IPS DF 6.9 (cell line): ENCODE measurements at regions not wholly inside any gene's neighbourhood (a gene's known extent, or its start where the extent isn't known, plus 50 kb on each side); places are given as distances from the start of the nearest gene placed in this dataset.
A peak's percentile ranks its signal among the peaks of the same experiment; 100 is the strongest.

Experiments used
- DNase-seq: peaks from one replicate; pipeline ENCODE4 v3.0.0-alpha.2; 2013; ENCODE audit warnings: low read depth, low spot score
- H3K27ac ChIP-seq: one replicate; pipeline ENCODE4 v1.5.1; 2013; ENCODE audit warnings: low read length, control low read depth
- H3K27me3 ChIP-seq: 2 replicates; pipeline ENCODE4 v1.6.1; 2013; ENCODE audit warnings: mild to moderate bottlenecking, low read length; ENCODE audit not compliant: control insufficient read depth, insufficient read depth
- H3K36me3 ChIP-seq: 2 replicates; pipeline ENCODE4 v1.6.1; 2013; ENCODE audit warnings: low read length; ENCODE audit not compliant: control insufficient read depth, insufficient read depth
- H3K4me1 ChIP-seq: 2 replicates; pipeline ENCODE4 v1.6.1; 2013; ENCODE audit warnings: low read length; ENCODE audit not compliant: control insufficient read depth, insufficient read depth
- H3K4me3 ChIP-seq: 2 replicates; pipeline ENCODE4 v1.5.1; 2013; ENCODE audit warnings: mild to moderate bottlenecking, low read length
- H3K9me3 ChIP-seq: 2 replicates; pipeline ENCODE4 v1.6.1; 2013; ENCODE audit warnings: low read length, inconsistent platforms; ENCODE audit not compliant: control insufficient read depth, insufficient read depth
- WGBS: extraction: QIAGEN DNeasy Blood & Tissue Kit; methylation state at CpG from one replicate; pipeline ENCODE4 v1.1.7; 2013; ENCODE audit warnings: mixed read lengths, missing lambda C conversion rate; ENCODE audit not compliant: insufficient read length, insufficient coverage; 5-methylcytosine and 5-hydroxymethylcytosine counted together

DNA sequence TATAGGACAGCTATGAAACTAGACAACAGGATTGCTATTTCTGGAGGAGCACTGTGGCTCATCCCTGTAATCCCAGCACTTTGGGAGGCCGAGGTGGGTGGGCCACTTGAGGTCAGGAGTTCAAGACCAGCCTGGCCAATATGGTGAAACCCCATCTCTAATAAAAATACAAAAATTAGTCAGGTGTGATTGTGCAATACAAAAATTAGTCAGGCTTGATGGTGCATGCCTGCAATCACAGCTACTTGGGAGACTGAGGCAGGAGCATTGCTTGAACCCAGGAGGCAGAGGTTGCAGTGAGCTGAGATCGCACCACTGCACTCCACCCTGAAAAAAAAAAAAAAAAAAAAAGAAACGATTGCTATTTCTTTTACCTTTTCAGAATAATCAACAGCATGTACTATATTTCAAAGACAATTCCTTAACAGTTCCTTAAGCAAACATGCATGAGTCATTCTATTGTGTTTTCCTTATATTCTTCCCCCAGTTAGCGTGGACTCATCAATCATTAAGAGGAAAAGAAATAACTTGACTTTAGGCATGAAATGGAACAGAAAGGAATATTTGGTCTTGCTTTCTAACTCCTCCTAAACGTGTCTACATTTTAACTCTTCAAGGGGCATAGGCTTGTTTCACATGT is 162.6 kb downstream of the TAF11L14 start:
- Histone ChIP-seq H3K27ac (no peak overlapping the region), H3K4me1 (no peaks in the 10 kb centered on the region), H3K9me3 (no peaks in the 10 kb centered on the region), H3K27me3 (no peaks in the 10 kb centered on the region), H3K4me3 (no peak overlapping the region), H3K36me3 (no peaks in the 10 kb centered on the region)
- no CpG with 5 or more reads among the region's 5 CpGs for WGBS
- no peak for DNase-seq

DNA sequence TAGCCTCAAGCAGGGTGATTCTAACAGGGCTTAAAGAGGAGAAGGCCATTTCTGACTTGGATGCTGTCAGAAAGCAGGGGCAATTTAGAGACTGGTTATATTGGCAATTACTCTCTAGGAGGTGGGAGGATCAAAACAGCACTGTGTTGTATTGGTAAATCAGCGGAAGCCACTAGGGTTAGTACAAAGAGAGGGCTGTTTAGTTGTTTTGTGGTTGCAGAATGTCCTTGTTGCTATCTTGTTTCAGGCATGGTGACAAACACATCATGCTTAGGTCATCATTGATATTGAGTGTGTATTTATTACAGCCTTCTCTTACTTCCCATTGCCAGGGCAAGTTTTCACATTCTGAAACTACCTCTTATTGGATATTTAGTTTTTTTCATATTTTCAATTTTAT is 165.3 kb downstream of the TAF11L14 start:
- no peak overlapping the region for H3K4me3 ChIP-seq
- no peaks in the 10 kb centered on the region for H3K36me3 ChIP-seq
- no peaks in the 10 kb centered on the region for H3K9me3 ChIP-seq
- no CpG with 5 or more reads among the region's 1 CpG for WGBS
- H3K27ac ChIP-seq = no peak overlapping the region
- H3K27me3 ChIP-seq = no peaks in the 10 kb centered on the region
- no peaks in the 10 kb centered on the region for H3K4me1 ChIP-seq
- DNase-seq = no peak

DNA sequence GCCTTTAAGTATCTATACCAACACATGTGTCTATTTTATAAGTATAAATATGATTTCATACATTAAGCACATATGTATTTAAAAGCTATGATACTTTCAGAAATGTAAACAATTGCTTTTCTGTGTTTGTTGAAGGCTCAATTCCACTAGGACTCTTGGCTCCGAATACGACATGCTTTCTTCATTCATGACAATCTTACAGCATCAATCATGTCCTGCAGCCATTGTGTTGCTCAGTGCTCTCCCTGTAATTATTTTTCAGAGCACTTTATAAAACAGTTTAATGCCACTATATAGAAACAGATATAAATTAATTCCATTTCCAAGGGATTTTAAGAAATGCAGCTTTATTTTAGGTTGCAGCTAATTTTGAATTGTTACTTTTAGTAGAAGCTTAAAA is 167.3 kb downstream of the TAF11L14 start:
- WGBS = no CpG with 5 or more reads among the region's 2 CpGs
- no peak for DNase-seq
- no peaks in the 10 kb centered on the region for H3K9me3 ChIP-seq
- H3K36me3 ChIP-seq = no peaks in the 10 kb centered on the region
- no peaks in the 10 kb centered on the region for H3K27me3 ChIP-seq
- H3K4me3 ChIP-seq = no peak overlapping the region
- H3K4me1 ChIP-seq = no peaks in the 10 kb centered on the region
- no peak overlapping the region for H3K27ac ChIP-seq

DNA sequence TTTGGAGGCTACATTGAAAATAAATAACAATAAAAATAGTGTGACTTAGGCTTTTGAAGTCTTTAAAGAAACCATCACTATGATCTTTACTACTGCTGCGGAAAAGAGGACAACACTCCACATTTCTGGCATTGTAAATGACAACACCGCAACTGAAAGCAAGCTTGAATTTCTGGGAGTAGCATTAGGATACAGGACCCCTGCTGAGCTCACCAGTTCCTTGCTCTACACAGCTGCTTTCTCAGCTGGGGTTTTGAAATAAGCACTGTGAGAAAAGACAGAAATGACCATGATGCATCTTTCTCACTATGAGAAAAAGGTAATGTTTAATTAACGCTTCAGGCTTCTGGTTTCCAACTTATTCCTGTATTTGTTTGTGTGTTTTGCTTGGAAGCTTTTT is 168.0 kb downstream of the TAF11L14 start:
- H3K36me3 ChIP-seq = no peaks in the 10 kb centered on the region
- no peak overlapping the region for H3K4me3 ChIP-seq
- DNase-seq = peak; percentile 11
- no peaks in the 10 kb centered on the region for H3K27me3 ChIP-seq
- no peaks in the 10 kb centered on the region for H3K9me3 ChIP-seq
- no CpG with 5 or more reads among the region's 3 CpGs for WGBS
- no peaks in the 10 kb centered on the region for H3K4me1 ChIP-seq
- no peak overlapping the region for H3K27ac ChIP-seq

DNA sequence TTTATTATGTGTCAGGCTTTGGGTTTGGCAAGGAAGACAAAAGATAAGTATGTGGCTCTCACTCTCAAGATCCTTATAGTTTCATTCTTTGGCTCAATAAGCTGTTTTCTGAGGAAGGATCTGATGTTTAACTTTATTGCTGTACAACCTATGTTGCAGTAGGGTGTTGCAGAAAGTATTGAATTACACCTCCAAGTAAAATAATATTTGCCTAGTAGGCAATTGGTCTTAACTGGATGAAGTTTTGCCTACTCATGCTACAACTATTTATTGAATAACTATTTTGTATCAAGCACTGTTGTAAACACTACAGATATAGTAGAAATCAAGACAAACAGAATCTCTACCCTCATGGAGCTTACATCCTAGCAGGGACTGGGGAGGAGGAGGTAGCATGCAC is 169.7 kb downstream of the TAF11L14 start:
- DNase-seq = no peak
- Histone ChIP-seq H3K4me3 (no peak overlapping the region), H3K4me1 (no peaks in the 10 kb centered on the region), H3K27me3 (no peaks in the 10 kb centered on the region), H3K27ac (no peak overlapping the region), H3K9me3 (no peaks in the 10 kb centered on the region), H3K36me3 (no peaks in the 10 kb centered on the region)

DNA sequence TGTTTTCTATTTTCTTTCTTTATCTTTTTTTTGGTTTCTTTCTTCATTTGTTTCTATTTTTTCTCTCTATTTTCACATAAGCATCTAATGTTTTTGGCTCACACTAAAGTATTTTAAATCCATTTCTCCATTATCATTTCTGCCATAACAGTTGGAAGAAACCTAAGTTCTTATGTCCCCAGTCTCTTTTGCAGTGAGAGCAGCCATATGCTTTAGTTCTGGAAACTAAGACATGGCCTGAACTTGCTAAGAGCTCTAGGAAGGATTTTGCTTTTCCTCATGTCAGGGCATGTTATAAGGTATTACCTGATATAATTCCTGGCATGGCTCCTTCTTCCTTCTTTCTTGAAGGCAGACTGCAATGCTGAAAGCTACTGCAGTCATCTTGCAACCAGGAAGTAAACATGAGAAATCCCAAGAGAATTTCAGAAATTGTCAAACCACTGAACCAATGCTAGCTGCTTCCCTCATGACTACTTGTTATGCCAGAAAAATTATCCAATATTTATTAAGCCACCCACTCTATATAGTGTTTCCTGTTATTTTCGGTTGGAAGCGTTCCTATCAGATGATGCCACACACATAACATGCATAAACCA is 171.1 kb downstream of the TAF11L14 start:
- H3K9me3 ChIP-seq = no peaks in the 10 kb centered on the region
- no CpG with 5 or more reads among the region's 2 CpGs for WGBS
- no peak overlapping the region for H3K4me3 ChIP-seq
- DNase-seq = no peak
- H3K27ac ChIP-seq = no peak overlapping the region
- H3K4me1 ChIP-seq = no peaks in the 10 kb centered on the region
- no peaks in the 10 kb centered on the region for H3K36me3 ChIP-seq
- H3K27me3 ChIP-seq = no peaks in the 10 kb centered on the region

DNA sequence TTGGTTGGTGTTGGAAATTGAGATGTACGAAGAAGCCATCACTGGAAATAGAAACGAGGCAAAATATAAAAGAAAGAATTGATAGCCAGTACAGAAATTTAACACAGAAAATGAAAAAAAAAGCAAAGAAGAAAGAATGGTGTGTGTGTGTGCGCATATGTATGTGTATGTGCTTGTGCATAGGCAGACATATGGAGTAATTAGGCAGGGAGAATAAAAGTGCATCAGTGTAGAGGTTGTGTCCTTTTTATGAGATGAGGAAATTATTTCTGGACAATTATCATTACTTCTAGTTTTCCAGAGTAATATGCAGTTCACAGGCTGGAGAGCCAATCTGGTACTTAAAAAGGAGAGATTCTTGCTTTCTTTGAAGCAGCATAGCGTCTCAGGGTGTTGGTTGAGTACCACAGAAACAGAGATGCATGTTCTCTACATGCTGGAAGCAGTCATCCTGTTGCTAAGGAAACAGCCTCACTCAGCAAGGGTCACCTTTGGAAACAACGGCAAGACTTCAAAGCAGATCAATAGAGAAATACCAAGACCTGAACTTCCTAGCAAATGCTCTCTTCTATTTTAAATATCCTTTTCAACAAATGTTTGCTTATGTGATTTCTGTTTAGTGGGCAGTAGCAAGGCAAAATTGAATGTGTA is 172.7 kb downstream of the TAF11L14 start:
- DNase-seq = no peak
- H3K36me3 ChIP-seq = no peaks in the 10 kb centered on the region
- no peak overlapping the region for H3K27ac ChIP-seq
- no peaks in the 10 kb centered on the region for H3K9me3 ChIP-seq
- H3K4me1 ChIP-seq = no peaks in the 10 kb centered on the region
- H3K27me3 ChIP-seq = no peaks in the 10 kb centered on the region
- 100% methylated on average over 2 of the region's 5 CpGs for WGBS
- H3K4me3 ChIP-seq = no peak overlapping the region

DNA sequence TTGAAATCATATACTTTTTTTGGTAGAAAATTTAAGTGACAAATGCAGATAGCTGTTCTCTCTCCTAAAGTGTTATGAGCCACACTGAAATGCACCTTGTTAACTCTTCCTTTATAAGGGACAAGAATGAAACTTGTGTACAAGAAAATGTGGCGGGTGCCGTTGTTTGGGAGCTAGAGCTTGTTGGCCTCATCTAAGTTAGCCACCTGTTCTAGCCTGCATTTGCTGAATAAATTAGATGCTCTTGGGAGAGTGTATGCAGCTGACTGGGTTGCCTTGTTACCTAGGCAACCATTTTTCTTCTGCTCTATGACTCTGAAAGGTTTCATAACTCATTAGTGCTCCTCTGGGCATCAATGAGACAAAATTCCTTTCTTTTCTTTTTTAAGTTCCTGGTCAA is 174.3 kb downstream of the TAF11L14 start:
- no peak for DNase-seq

DNA sequence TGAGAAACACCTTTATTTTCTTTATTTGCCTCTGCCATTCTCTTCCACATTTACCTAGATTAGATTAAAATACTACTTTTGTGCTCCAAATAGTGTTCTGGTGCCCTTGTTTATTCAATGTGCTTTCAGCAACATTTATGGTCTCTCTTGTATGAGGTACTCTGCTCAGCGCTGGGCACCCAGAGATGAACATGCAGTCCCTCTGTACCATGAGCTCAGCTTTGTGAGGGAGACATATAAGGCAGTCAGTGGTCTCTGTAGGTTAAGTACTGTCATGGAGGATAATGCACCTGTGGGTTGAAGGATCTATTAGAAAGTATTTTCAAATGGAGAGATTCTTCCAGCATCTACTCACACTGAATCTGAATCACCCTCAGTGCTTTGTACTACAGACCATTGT is 176.5 kb downstream of the TAF11L14 start:
- Histone ChIP-seq H3K9me3 (no peaks in the 10 kb centered on the region), H3K36me3 (no peaks in the 10 kb centered on the region), H3K27ac (no peak overlapping the region), H3K27me3 (no peaks in the 10 kb centered on the region), H3K4me3 (no peak overlapping the region), H3K4me1 (no peaks in the 10 kb centered on the region)
- DNase-seq = no peak
- no CpG with 5 or more reads among the region's 1 CpG for WGBS

More for the DNA sequence above, 174.3 kb downstream of the TAF11L14 start:
- H3K4me1 ChIP-seq = no peaks in the 10 kb centered on the region
- no peak overlapping the region for H3K4me3 ChIP-seq
- WGBS = no CpG with 5 or more reads among the region's 2 CpGs
- H3K27ac ChIP-seq = no peak overlapping the region
- no peaks in the 10 kb centered on the region for H3K9me3 ChIP-seq
- H3K27me3 ChIP-seq = no peaks in the 10 kb centered on the region
- H3K36me3 ChIP-seq = no peaks in the 10 kb centered on the region

DNA sequence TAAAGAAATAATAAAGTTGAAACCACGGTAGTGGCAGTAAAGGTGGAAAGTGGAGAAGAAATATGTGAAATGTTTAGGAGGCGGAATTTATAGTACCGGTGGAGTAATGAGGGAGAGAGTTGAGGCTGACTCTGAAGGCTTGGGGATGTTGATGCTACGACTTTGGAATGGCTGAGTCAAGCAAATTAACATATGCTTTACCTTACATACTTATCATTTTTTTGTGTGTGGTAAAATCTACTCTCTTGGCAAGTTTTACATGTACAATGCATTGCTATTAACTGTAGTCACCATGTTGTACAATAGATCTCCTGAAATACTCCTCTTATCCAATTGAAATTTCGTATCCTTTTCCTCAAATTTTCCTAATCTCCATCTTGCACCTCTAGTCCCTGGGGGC is 179.0 kb downstream of the TAF11L14 start:
- Histone ChIP-seq H3K4me1 (no peaks in the 10 kb centered on the region), H3K36me3 (no peaks in the 10 kb centered on the region), H3K9me3 (no peaks in the 10 kb centered on the region), H3K4me3 (no peak overlapping the region), H3K27me3 (no peaks in the 10 kb centered on the region), H3K27ac (no peak overlapping the region)
- no peak for DNase-seq
- 100% methylated on average over 4 of the region's 5 CpGs for WGBS

DNA sequence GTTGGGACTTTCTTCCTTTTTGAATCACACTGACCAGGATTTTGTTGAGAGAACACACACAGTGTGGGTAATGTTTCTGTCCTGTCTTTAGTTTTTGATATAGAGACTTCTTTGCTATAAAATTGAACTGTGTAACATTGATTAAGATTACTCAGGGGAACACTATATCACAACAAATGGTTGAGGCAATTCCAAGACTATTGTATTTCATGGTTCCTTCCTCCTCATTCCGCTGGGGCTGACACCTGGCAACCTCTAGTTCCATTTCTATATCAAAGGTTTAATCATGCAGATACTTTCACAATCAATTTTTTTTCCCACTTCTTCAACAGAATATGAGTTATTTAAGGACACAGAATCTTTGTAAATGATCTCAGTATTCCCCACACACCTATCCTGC is 182.2 kb downstream of the TAF11L14 start:
- Histone ChIP-seq H3K9me3 (no peaks in the 10 kb centered on the region), H3K4me3 (no peak overlapping the region), H3K36me3 (no peaks in the 10 kb centered on the region), H3K27ac (no peak overlapping the region), H3K4me1 (no peaks in the 10 kb centered on the region), H3K27me3 (no peaks in the 10 kb centered on the region)
- no CpG with 5 or more reads among the region's 1 CpG for WGBS
- DNase-seq = no peak
